GM21367 (cell line): ENCODE measurements at regions not wholly inside any gene's neighbourhood (a gene's known extent, or its start where the extent isn't known, plus 50 kb on each side); places are given as distances from the start of the nearest gene placed in this dataset.
"Not testable (repeated sequence)": the region's sequence is repeated elsewhere in the genome, so short reads cannot be mapped to it uniquely, and the experiment has no call there.

Source experiments
- ATAC-seq: cut with Tn5 transposase; IDR thresholded peaks from one replicate; pipeline ENCODE4 v1.9.1; 2021; ENCODE audit not compliant: unreplicated experiment

DNA sequence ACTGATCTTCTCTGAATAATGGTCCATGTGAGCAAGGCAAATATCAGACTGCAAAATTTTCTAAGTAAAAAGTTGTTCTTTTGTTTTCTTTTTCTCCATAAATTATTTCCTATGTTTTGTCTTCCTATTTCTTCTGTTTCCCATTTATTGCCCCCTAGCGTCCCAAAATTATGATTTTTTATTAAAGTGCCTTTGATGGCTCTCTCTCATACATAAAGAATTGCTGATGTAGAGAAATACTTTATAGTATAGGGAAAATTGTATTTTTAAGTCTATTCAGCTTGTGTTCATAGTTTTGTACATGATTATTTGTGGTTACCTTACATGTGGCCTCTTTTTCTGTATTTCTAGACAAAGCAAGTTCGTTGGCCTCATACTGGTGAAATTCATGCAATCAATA, 1031.2 kb downstream of the EFNA5 start:
- no peak for ATAC-seq

DNA sequence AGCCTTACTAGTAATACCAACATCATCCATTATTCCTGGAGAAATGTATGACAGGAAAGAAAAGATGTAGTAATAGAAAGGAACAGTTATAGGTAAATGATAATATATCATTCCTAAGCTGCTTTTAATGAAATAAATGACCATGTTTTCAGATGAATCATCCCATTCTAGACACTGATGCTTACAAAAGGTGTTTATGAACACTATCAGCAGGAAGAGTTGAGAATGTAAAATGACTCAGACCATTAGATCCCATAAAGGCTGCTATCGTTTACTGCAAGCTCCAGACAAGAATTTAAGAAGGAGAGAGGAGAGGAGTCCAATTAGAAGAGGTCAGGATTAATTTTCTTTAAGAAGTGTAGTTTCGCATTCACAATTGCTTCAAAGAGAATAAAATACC, 1033.5 kb downstream of the EFNA5 start:
- ATAC-seq, result no peak

- ATAC-seq, result no peak
Measured at GRCh38 chr5:106634375-106634774, 1036.4 kb downstream of the EFNA5 start.

DNA sequence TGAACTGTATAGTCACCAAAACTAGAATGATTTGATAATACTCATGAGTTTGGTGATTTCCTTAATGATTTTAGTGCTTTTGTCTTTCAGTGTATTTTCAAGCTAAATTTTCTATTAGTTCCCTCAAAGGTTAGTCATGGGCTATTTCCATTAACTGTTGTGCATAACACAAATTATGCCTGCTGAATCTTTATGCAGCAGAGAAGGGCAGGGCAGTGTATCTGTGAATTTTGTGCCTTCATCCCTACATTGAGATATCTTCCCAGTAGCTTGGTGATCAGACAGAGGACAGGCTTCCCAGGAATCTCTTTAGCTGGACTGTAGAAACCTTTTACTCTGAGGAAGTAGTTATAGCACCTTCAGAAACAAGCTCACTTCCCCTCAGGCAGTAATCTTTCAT, 1036.9 kb downstream of the EFNA5 start:
- ATAC-seq, result no peak

GRCh38 chr5:106628456-106628855, 1042.3 kb downstream of the EFNA5 start:
- ATAC-seq, result not testable (repeated sequence)

DNA sequence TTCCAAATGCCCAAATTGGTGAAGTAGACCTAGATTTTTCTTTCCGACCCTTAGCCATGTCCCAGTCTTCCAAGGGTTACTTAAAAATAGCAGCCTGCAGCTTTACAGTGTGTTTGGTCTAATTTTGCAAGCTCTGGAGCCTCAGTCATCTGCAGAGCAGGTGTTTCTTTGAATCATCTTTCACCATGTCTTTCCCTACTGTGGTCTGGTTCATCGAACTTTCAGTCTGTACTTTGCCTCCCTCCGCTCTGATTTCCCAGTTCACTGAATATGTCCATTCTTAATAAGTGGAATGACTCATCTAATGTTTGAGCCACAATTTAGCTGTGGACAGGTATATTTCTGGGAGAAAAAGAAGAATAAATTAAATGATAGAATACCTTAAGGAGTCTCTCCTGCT, 1060.7 kb downstream of the EFNA5 start:
- ATAC-seq, result no peak

GRCh38 chr5:106601620-106602019, 1069.1 kb downstream of the EFNA5 start:
- no peak for ATAC-seq

DNA sequence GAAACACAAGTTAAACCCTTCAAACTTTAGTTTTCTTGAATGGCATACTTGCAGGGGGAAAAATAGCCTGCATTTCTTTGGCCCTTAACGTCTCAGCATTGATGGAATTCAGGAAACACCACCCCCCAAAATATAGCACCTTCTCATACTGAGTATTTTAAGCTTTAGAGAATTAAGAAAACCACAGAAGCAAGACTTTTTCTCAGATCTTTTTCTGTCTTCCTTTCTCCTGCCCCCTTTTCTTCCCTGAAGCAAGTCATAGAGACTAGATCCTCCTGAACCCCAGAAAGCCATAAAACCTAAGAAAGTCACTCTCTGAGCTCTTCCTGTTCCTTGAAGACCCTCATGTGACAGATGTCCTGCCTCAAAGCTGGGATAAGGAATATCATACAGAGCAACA, 1069.9 kb downstream of the EFNA5 start:
- ATAC-seq, result no peak

DNA sequence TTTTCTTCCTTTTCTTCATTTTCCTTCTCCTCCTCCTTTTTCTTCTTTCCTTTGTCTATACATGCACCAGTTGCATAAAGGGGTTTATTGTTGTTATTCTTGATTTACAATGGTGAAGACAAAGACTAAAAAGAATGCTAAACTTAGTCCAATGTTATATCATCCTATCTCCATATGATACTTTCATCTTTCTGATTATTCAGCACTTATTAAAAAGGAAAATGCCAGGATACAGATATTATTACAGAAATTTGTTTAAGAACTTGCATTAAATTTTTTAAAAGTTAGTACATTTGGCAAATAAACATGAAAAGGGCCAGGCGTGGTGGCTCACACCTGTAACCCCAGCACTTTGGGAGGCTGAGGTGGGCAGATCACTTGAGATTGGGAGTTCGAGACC, 1074.9 kb downstream of the EFNA5 start:
- no peak for ATAC-seq

- no peak for ATAC-seq
Measured at GRCh38 chr5:106584268-106584667, 1086.5 kb downstream of the EFNA5 start.

DNA sequence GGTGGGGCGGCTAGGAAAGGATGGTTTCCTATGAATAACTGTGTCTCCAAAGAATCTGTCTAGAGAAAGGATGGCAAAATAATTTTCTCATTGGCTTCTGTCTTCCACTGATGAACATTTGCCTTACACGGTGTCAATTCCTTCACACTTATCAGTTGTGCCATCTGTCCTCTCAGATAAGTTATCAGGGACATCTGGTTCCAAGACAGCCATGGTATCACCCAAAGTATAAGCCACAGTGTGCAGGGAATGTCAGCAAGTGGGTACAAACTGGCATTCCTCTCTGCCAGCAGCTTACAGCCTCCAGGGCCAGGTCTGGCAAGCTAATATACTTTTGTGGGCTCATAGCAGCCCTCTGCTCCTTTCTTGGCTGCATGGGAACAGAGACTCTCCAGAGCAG, 1092.0 kb downstream of the EFNA5 start:
- ATAC-seq, result no peak

GRCh38 chr5:106574820-106575219, 1095.9 kb downstream of the EFNA5 start:
- ATAC-seq, result no peak

- ATAC-seq, result no peak
Measured at GRCh38 chr5:106566031-106566430, 1104.7 kb downstream of the EFNA5 start.

- no peak for ATAC-seq
Measured at GRCh38 chr5:106545325-106545724, 1125.4 kb downstream of the EFNA5 start.

GRCh38 chr5:106543330-106543729, 1127.4 kb downstream of the EFNA5 start:
- ATAC-seq, result no peak

DNA sequence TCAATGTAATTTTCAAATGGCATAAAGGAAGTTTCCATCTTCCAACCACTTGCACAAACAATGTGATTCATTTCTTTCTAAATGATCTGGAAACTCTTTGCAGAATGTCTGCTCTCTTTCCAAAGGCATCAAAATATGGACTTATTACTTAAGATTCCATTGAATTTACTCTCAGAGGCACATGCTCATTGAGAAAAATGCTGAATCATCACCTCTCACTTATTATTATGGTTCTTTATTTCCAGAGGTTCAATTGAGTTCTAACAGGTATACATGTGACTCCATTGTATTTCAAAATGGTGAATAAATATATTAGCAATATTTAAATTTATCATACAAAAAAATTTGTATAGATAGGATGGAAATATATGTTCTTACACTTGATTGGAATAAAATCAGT, 1140.6 kb downstream of the EFNA5 start:
- ATAC-seq, result no peak

- no peak for ATAC-seq
Measured at GRCh38 chr5:106525438-106525837, 1145.3 kb downstream of the EFNA5 start.

DNA sequence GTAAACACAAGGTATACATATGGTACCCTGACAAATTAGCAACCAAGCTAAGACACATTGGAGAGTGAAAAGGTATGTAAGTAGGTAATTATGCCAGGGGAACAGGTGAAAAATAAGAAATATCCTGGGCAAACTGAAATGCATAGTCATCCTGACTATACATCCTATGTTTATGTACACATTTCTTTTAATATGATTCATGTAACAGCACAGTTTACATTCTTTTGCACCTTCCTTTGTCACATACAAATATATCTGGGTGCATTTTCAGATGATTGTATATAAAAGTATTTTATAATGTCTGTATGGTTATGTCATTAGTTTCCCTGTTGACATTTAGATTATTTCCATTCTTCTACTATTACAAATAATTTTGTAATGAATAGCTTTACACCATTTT, 1146.9 kb downstream of the EFNA5 start:
- no peak for ATAC-seq

DNA sequence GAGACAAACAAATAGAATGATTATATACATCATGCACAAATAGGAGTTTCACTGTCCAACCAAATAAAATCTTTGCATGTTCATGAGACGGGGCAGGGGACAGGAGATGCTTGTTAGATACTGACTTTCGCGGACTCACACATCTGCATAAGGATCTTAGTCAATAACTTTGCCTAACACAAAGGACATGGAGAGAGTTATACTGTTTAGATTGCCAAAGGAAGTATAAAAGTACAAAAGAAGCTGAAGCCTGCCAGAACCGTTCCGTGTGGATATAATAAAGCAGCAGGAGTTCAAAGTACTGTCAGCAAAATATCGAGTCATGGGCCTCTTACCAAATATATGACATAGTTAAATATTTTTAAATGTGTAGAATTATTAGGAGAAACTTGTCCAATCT, 1148.4 kb downstream of the EFNA5 start:
- no peak for ATAC-seq

DNA sequence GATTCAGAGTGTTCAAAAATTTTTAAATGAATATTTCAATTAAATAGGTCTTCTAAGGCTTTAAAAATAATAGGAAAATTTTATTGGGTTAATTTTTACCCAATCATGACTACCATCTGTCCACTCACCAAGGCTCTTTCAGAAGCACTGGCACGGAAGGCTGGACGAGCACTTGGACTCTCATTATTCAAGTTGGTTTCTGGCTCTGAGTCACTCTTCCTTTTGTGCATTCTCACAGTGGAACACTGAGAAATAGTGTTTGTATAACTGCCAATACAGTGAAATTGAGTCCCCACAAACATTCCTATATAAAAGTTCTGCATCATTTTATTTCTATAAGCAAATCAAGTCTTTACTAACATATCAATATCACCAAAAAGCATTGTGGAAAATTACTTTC, 1149.0 kb downstream of the EFNA5 start:
- ATAC-seq, result no peak

- no peak for ATAC-seq
Measured at GRCh38 chr5:106510321-106510720, 1160.4 kb downstream of the EFNA5 start.

- no peak for ATAC-seq
Measured at GRCh38 chr5:106508894-106509293, 1161.8 kb downstream of the EFNA5 start.

GRCh38 chr5:106493910-106494309, 1176.8 kb downstream of the EFNA5 start:
- ATAC-seq, result no peak

DNA sequence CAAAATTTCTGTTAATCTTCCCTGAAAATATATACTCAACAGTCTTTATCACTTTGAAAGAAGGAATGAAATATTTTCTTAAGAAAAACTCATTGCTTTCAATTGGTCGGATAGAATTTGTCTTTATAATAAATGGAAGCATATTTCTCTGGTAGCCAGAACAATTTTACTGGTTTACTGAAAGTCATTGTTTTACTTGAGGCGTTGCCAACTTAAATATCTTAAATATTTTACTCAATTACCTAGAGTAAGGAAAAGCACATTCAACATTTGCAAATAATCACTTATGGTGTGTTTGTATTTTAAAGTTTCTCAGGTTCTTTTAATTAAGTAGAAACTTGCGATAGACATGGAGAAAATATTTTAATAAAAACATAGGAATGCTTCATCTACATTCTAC, 1181.7 kb downstream of the EFNA5 start:
- no peak for ATAC-seq
